COLO829 (cell line): ENCODE measurements at regions not wholly inside any gene's neighbourhood (a gene's known extent, or its start where the extent isn't known, plus 50 kb on each side); places are given as distances from the start of the nearest gene placed in this dataset.

Experiments
- DNase-seq: peaks from one replicate; pipeline ENCODE4 v3.0.0; 2012; ENCODE audit warnings: low spot score

GRCh38 chr2:59568461-59568860, 985.0 kb downstream of the BCL11A start:
- DNase-seq, result no peak

- DNase-seq, result no peak
Measured at GRCh38 chr2:59567151-59567550, 986.3 kb downstream of the BCL11A start.

DNA sequence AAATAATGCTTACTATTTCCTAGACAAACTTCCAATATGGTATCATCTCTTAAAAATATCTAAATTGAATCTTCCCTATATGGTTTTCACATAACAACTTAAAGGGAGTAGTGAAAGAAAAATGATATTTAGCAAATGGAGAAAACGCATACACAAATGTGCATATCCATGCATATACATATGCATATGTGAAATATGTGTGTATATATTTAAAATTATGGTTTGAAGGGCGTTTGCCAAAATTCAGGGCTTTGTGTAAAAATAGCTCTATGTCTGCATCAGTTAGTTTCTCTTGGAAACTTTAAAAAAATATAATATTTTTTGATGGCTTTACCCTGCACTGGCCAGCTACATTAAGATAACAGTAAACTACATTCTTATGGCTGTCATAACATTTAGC, 986.7 kb downstream of the BCL11A start:
- no peak for DNase-seq

GRCh38 chr2:59561281-59561680, 992.2 kb downstream of the BCL11A start:
- DNase-seq, result no peak

- no peak for DNase-seq
Measured at GRCh38 chr2:59560769-59561168, 992.7 kb downstream of the BCL11A start.

DNA sequence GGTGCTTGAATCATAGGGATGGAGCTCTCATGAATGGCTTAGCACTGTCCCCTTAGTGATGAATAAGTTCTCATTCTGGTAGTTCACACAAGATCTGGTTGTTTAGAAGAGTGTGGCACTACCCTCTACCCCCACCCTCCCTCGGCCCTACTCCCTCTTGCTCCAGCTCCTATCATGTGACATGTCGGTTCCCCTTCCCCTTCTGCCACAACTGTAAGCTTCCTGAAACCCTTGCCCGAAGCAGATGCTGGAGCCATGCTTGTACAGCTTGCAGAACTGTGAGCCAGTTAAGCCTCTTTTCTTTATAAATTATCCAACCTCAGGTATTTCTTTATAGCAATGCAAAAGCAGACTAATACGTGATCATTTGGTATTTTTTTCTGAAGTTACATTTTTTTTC, 1012.6 kb downstream of the BCL11A start:
- no peak for DNase-seq

- DNase-seq, result no peak
Measured at GRCh38 chr2:59538398-59538911, 1015.0 kb downstream of the BCL11A start.

- DNase-seq, result no peak
Measured at GRCh38 chr2:59532808-59533207, 1020.6 kb downstream of the BCL11A start.

GRCh38 chr2:59530258-59530657, 1023.2 kb downstream of the BCL11A start:
- no peak for DNase-seq

DNA sequence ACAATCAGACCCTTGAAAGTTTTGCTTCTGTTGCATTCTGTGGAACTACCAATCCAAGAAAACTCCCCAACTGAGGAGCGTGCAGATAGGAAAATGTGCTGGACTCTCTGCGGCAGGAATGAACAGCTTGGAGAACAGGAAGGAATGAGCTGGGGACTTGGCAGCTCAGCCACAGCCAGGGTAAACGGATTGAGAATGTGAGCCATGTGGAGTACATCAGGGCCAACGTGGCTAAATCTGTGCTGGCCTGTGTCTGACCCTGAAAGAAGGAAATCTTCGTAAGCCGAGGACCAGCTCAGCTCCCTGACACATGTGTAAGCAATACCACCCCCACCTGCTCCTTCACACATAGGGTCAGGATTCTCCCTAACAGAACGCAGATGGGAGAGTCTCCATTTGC, 1023.7 kb downstream of the BCL11A start:
- DNase-seq, result no peak

DNA sequence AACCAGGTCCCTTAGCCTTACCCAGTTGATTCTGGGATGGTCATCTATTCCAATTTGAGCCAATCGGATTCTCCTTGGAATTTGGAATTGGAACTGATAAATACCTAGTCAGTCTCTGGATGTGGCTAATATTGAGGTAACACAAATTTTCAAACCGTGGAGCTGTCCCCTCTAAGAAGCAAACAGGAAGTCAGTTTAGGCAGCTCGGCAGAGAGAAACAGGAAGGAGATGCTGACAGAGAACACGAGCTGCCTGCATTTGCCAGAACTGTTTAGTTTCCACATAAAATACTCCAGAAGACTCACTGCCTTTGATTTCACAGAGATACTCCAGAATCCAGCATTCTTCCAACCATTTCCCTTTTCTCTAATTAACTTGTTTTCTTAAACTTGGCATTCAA, 1024.9 kb downstream of the BCL11A start:
- no peak for DNase-seq

DNA sequence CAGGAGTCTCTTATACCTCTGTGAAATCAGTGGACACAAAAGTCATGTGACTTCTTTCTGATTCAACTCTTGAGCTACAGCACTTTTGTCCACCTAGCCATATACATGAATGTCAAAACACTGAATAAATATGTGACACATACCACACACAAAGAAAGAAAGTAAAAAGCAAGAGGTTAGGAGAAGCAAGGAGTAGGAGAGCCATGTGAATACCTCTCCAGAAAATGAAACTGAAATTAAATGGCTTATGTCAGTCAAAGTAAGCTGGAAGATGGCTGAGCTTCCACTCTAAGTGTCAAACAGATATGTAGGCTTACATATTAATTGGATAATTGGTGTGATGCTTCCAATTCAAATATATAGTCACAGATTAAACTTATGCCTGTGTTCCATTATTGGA, 1050.5 kb downstream of the BCL11A start:
- DNase-seq, result no peak

- DNase-seq, result no peak
Measured at GRCh38 chr2:59490994-59491393, 1062.5 kb downstream of the BCL11A start.

- no peak for DNase-seq
Measured at GRCh38 chr2:59490192-59490591, 1063.3 kb downstream of the BCL11A start.

DNA sequence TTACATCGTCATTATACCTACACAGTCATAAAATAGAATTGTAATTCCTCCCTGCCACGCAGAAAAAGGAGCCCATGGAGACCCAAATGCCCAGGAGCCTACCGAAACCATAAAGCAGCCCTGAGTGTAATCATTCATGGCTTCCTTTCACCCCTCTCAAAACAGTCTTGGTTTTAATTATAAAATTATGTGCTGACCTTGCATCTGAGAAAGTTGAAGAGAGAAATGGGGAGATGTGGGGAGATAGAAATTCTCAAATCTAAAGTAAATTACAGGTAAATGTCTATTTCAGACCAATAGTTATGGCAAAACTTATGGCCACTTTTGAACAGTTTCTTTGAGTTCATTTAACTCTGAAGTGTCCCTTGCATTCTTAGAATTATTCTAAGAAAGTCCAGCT, 1068.8 kb downstream of the BCL11A start:
- no peak for DNase-seq

DNA sequence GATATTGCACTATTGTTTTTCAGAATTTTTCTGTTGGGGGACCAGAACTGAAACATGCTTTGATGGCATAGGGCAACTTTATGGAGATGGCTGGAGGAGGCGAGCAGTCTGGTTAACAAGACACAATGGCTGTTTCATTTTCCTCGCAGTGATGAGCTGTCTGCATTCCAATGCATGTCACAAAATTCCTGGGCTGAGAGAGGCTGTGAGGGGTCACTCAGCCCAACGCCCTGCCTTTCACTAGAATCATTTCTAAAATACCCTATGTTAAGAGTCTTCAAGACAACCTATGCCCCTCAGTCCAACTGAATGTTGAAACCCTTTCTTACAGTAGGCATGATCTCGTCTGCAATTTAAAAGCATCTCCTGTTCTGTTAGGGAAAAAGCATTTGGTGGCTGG, 1090.0 kb downstream of the BCL11A start:
- DNase-seq, result no peak

DNA sequence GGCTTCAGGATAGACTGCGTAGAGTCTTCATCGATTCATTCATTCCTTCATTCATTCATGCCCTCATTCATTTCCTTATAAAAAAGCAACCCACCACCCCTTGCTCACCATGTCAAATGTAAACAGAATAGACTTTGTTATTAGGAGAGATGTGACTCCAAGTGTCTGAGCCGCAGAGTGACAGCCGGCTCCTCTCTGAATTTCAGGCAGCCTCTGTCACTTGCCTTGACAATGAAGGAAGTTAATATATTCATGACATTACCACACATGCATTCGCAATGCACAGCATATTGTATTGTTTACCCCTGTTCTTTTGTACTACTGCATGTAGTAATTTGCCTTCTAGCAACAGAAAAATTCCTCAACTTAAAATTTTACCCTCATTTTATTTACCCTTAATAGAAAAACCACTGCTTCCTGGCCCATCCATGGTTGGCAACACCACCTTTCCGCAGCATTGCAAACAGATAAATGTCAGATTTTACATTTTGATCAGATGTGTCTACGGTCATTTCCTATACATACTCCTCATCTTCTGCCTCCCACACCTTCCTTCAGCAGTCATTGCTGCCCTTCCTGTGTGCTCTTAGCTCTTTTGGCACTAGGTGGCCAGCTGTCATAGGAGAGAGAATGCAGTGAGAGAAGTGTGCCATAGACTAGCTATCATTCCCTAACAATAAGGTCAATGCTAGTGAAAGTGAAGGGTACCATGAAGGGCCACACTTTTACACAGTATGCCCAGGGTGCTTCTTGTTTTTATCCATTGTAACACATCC, 1090.8 kb downstream of the BCL11A start:
- DNase-seq, result no peak

- DNase-seq, result no peak
Measured at GRCh38 chr2:59461127-59461526, 1092.3 kb downstream of the BCL11A start.

GRCh38 chr2:59458800-59459199, 1094.7 kb downstream of the BCL11A start:
- DNase-seq, result no peak

DNA sequence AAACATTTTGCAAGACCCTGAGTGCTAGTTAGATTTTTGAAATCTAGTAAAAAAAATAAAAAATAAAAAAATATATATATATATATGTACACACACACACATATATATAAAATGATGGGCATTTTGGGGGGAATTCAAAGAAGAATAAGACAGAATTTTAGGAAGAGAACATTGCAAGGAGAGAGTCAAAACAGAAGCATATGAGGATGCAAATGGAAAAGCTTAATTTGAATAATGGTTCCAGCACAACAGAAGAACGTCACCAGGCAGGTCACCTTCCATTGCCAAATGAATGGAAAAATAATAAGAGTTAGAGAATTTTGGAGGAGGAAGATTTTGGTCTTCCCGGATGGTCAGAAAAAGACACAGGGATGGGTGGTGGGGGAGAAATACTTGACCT, 1097.2 kb downstream of the BCL11A start:
- no peak for DNase-seq

DNA sequence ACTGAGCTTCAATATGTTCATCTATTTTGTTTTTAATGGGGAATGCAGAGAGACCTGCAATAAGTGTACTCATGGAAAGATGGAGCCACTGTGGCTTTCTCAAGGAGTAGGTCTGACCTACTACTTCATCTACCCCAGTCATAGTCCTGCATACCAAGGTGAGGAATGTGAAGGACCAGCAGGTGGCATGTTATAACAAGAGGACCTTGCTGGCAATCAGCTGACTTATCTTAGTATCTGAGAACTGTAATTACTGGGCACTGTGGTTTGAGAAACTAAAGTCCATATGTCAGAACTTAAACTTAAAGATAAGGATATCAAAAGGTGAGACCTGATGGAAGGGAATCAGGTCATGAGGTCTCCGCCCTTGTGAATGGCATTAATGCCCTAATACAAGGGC, 1104.2 kb downstream of the BCL11A start:
- DNase-seq, result no peak

GRCh38 chr2:59440491-59440890, 1113.0 kb downstream of the BCL11A start:
- DNase-seq, result no peak

GRCh38 chr2:59435635-59436034, 1117.8 kb downstream of the BCL11A start:
- no peak for DNase-seq

DNA sequence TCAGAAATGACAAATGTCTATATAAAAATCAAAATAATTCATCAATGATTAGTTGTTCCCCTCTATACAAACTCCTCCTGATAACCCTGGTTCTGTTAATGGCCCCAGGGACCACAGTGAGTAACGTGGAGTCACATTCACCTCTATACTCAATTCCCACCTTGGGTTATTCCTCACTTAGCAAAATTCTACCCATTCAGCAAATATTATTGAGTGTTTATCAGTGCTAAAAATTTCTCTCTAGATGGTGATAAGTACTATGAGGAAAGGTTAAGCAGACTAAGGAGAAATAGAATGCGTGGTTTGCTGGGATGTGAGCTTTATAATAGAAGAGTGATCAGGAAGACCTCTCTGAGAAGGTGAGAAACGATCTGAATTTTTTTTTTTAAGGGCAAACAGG, 1124.5 kb downstream of the BCL11A start:
- DNase-seq, result no peak
